ENCODE measurements at regions not wholly inside any gene's neighbourhood (a gene's known extent, or its start where the extent isn't known, plus 50 kb on each side); places are given as distances from the start of the nearest gene placed in this dataset.
"Not testable (repeated sequence)": the region's sequence is repeated elsewhere in the genome, so short reads cannot be mapped to it uniquely, and the experiment has no call there.

DNA sequence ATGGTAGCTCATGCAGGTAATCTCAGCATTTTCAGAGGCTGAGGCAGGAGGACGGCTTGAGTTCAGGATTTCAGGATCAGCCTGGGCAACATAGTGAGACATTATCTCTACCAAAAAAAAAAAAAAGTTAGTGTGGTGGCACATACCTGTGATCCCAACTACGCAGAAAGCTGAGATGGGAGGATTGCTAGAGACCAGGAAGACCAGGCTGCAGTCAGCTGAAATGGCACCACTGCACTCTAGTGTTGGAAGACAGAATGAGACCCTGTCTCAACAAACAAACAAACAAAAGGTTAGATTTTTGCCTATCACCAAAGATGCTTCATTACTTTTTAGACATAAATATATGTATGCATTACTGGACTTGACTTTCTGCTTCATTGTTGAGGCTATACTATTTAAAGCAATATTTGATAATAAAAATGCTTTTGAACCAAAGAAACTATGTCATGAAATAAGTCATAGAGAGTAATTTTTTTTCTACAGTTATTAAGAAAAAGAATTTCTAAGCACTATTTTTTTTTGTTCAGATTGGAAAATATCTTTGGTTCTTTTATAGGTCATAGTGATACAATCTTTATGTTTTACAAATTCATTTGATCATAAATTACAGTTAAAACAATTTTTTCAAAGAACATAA is 1180.1 kb upstream of the ATXN8OS start:
- no peak for DNase-seq

DNA sequence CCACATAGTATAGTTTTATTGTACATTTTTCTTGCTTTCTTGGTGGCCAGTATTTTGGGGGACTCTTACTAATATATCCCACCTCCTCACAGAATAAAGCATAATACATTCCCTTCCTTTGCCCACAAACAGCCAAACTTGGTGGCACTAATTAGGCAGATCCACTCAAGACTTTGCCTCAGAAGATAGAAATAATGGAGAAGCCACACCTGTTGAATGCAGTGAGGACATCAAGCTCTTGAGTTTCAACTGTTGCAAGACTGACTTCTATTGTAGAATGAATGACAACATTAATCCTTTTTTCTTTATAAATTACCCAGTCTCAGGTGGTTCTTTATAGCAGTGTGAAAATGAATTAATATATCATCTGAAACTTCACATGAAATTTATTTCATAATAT is 1183.6 kb upstream of the ATXN8OS start:
- no peak for DNase-seq

DNA sequence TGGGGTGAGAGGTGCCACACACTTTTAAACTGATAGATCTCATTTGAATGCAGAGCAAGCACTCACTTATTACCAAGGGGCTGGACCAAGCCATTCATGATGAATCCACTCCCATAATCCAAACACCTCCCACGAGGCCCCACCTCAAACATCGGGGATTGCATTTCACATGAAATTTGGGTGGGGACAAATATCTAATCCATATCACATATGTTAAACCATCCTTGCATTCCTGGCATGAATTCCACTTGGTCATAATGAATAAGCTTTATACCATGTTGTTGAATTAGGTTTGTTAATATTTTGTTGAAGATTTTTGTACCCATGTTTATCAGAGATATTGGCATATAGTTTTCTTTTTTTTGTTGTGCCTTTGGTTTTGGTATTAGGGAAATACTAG is 1198.7 kb upstream of the ATXN8OS start:
- DNase-seq: no peak

DNA sequence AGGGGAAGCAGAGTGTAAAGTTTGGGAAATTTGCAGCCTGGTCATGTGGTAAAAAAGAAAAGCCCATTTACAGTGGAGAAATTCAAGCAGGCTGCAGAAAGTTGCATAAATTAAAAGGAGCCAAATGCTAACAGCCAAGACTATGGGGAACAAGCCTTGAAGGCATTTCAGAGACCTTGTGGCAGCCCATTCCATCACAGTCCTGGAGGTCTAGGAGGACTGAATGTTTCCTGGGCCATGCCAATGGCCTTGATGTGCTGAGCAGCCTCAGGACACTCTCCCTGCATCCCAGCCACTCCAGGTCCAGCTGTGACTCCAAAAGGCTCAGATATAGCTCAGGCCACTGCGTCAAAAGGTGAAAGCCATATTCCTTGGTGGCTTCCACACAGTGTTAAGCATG is 1202.4 kb upstream of the ATXN8OS start:
- no peak for DNase-seq

DNA sequence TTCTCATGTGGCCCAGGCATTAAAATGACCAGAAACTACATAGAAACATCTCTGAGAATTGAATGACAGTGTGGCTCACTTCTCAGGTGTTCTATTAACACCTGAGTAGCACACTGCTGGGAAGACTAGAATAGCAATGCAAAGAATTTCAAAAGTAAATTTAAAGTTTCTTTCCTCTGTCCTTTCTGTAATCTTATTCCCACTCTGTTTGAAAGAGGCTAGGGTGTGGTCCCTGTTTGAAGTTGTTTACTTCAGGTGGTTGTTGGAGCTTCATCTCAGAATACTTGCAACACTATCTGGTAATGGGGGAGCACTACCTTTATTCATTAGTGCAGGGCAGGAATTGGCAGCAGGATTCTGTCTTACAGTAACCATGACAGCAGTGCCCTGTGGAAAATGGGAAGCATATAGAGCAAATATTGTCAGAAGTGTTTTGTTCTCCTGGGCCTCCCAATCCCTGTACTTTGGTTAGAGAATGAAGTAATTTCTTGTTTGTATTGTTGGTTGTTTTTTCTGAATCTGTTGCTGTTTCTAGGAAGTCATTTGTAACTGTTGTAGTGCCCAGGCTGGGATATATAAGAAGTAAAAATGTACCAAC is 1210.2 kb upstream of the ATXN8OS start:
- no peak for DNase-seq

DNA sequence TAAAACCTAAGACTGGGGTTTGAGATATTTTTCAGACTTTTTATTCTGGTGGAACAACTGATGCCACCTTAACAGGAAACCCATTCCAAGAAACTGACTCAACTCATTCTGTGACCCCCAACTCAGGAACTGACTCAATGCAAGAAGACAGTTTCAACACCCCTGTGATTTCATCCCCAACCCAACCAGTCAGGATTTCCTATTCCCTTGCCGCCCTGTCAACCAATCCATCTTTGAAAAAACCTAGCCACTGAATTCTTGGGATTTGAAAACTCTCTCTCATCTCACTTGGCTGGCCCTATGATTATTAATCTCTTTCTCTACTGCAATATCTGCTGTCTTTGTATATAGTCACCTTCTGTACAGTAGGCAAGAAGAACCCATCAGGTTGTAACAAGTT is 1211.9 kb upstream of the ATXN8OS start:
- DNase-seq: no peak

DNA sequence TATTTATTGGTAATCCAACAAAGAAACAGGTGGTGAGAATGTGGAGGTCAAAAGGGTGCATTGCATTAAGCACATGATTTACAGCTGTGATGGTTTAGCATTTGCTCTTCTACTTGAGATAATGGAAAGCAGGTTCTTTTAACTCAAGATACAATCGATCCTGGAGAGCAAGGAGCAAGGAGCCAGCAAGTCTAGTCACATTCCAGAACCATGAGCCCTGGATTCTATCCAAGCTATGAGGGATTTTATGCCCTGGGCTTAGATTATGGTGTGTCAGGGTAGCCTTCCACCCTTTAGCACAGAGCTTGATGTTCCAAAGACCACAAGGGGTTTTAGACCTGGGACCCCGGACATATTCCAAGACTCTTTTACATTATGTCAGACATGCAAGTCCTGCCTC is 1213.9 kb upstream of the ATXN8OS start:
- DNase-seq: not testable (repeated sequence)

DNA sequence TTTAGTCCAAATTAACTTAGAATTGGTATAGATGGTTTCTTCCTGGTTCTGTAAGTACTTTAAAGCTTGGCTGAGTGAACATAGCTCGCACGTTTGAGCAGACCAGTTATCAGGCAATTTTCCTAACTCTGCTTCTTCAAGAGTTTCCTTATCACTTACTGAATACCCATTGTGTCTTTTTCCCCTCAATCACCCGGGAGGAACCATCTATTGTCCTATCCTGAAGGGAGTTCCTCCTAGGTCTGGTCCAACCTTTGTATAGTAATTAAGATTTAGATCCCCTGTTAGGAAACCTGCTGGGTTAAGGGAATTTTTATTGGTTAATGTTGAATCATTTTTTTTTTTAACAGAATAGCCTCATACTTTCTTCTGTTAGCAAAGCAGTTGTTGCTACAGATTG is 1215.0 kb upstream of the ATXN8OS start:
- DNase-seq: not testable (repeated sequence)

DNA sequence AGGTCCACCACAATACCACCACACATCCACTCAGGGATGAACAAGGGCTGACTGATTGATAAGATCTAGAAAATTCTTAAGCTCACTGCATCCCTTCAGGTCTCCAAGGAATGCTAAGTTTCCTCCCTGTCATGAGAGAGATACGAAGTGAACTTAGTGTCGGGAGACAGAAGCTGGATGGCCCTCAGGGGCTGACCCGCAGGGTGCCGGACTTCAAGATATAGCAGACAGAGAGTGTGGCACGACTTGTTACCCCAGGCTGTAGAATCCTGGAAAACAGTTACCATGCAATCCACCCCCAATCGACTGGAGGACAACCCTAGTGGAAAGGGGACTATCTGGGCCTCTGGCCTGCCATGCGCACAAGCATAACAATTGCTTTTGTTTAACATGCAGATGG is 1217.5 kb upstream of the ATXN8OS start:
- DNase-seq: not testable (repeated sequence)

DNA sequence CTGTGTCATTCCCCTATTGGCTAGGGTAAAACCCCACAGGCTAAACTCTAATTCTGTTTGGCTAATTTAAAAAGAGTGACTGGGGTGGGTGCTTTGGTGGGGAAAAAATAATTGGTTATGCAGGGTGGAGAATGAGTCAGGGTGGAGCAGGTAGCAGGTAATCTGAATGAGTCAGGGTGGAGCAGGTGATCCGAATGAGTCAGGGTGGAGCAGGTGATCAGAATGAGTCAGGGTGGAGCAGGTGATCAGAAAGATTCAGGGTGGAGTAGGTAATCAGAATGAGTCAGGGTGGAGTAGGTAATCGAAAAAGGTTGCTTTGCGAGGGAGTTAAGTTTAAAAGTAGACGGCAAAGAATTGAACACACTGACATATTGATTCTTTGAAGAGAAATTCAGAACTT is 1218.8 kb upstream of the ATXN8OS start:
- no peak for DNase-seq

DNA sequence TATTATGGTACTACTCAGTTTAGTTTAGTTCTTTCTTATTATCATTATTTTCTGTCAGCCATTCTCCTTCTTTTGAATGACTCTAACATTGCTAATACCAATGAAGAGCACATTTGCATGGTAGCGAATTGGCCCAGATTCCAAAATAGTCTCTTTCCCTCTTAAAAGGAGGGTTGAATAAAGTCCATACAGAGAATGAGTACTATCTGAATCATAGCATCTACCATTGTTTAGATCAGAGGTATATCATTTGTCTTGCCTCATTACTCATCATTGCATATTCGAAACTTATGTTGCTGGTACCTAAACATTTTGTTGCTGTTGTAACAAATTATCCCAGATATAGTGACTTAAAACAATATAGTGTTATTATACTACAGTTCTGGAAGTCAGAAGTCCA is 1235.3 kb upstream of the ATXN8OS start:
- no peak for DNase-seq

DNA sequence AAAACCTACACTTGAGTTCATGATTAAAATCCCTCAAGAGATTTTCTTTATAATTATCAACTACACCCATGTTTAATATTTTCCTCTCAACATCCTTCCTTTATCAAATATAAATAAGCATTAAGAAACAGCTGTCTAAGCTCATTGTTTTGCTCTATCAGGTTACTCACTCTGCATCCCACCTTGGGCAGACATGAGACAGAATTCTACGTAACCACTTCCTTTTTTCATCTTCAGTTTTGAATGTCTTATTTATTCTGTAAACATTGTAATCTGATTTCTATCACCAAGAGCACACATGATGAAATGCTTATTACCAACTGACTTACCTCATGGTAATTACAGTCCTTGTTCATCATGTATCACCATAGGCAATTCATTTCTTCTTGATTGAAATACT is 1256.6 kb upstream of the ATXN8OS start:
- DNase-seq: no peak

DNA sequence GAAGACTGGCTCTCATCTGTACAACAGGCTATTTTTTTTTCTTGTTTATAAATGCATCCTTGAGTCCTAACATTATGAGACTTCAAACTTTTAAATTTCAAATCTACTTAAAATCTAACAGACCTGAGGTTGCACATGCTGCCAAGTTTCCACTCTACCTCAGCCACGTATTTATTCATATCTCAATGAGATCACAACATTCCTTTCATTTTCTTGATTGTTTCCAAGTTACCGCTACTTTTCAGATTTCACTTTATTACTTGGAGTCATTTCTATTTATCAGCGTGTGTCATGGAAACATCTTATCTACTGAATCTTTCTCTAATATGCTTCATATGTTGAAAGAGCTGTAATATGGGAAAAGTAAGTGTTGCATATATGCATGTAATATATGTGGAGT is 1257.5 kb upstream of the ATXN8OS start:
- DNase-seq: no peak

DNA sequence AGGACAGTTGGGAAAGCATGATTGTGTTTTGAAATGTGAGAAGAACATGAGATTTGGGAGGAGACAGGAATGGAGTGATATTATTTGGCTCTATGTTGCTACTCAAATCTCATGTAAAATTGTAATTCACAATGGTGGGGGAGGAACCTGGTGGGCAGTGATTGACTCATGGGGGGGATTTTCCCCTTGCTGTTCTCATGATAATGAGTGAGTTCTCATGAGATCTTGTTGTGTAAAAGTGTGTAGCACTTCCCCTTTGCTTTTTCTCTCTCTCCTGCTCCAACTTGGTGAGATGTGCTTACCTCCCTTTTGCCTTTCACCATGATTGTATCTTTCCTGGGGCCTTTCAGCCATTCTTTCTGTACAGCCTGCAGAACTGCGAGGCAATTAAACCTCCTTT is 1261.0 kb upstream of the ATXN8OS start:
- DNase-seq: no peak

DNA sequence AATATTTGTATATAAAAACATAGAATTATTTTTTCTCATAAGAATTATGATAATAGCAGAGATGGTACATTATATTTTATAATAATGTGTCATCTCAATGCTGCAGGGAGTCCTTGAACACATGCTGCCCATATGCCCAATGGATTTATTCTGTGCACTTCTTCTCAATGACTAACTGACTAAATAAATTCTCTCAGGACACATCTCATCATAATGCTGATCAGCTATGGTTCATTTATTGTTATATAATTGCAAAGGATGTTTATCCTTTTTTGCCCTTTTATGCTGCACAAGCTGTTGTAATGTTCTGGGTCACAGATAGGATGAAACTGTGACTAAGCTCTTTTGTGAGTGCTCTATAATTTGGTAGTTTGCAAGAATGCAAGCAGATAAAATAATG is 1273.3 kb upstream of the ATXN8OS start:
- no peak for DNase-seq

DNA sequence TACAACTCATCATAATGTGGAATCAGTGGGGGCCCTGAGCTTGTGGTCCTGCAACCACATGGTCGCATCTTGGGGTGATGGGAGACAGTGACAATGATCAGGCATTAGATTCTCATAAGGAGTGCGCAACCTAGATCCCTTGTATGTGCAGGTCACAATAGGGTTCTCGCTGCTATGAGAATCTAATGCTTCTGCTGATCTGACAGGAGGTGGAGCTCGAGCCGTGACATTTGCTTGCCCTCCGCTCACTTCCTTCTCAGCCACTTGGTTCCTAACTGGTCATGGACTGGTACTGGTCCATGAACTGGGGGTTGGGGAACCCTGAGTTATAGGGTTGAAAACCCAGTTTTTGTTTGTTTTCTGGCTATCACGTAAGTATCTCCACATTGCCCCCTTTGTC is 1290.9 kb upstream of the ATXN8OS start:
- no peak for DNase-seq

DNA sequence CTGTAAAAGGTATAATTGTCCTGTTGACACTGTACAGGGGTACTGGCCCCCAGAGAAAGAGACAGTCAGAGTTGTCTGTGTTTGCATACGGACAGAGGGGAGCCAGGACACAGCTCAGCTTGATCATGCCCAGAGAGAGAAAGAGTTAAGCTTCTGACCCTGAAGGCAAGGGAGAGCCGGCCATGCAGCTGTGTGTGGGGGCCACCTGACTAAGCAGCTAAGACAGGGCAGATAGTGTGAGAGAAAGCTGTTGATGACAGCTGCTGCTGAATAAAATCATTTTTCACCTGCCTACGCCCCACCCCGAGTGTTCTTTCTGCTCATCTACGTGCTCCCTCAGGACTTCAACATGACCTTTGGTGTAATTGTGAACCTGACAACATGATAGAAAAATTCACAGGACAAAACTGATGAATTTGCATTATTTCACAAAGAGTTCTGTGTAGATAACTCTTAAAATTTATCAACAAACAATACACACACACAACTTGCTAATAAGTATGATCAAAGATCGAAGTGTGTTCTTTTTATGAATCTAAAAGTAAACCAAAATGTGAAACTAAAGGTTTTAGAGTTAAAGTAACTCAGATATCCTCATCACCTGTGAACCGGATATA is 1294.3 kb upstream of the ATXN8OS start:
- DNase-seq: no peak

DNA sequence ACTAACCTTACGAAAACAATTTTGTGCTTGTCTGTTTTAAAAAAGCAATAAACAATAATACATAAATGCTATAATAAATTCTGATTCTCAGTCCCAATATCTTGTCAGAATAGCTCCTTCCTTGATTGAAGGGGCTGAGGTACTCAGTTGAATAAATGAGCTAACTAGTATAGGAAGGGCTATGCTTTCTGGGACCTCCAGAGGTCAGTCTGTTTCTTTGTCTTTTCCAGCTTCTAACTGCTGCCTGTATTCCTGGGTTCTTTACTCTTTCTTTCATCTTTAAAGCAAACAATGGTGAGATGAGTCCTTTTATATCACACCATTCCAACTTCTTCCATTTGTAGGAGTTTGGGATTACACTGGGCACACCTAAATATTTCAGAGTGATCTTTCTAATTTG is 1297.0 kb upstream of the ATXN8OS start:
- peak; percentile 2 for DNase-seq

DNA sequence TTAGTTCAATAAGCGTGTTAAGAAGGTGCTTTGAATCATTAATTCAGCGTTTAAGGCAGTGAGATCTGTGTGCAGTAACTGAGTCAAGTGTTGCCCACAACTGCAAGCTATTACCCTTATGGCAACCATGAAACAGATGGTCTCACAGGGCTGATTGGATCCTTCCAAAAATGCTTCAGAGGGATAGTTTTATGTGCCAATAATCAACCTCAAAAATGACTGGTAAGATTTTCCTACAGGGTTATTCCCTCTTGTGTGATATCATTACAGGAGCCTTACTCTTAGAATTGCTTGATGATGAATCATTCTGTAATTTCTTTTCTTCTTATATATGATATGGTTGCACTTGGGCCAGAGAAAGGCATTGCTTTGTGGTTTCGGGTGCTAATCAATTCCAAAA is 1299.2 kb upstream of the ATXN8OS start:
- DNase-seq: no peak

DNA sequence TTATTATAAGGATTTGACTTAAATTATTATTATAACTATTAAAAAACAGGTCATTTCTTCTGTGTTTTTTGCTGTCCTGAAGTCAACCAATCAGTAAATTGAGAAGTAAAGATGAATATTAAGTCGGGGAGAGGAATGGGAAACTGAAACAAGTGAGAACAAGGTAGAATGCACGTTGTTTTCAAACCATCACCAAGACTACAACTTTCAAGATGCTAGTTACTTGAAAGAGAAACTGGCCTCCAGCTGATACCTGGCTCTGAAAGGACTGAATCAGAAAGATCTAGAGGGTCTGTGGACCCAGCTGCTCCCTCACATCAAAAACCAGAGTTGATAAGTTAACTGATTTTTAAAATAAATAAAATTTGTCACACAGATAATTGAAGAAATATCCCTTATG is 1301.5 kb upstream of the ATXN8OS start:
- no peak for DNase-seq

DNA sequence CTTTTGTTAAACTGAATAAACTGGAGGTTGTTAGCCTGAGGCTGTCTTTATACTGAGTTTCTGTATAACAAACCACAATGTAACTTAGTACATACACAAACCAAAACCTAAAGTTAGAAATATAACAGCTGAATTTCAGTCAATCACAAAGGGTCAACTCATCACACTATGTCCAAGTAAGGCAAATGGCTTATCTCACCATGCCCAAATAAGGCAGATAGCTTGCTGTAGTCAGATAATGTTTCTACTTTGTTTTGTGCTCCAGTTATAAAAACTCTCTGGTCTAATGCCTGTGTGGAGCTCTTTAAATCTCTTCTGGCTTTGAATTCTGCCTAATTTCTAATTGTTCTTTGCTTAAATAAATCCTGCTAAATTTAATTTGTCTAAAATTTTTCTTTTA is 1323.4 kb upstream of the ATXN8OS start:
- DNase-seq: no peak

DNA sequence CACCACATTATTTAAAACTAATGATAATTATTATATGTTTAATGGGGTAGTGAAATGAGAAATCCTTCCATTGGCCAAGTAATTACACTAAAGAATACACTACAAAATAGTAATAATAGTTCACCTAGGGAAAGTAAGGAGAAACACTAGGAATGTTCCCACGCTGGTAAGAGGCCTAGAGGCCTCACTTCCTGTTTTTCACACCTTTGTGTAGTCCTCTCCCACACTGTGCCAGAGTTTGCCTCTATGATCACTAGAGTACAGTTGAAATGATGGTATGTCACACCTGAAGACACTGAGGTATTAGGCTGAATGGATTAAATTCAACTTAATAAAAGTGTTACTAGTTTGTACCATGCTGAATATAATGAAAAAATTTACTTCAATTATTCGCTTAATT is 1348.0 kb upstream of the ATXN8OS start:
- DNase-seq: no peak

DNA sequence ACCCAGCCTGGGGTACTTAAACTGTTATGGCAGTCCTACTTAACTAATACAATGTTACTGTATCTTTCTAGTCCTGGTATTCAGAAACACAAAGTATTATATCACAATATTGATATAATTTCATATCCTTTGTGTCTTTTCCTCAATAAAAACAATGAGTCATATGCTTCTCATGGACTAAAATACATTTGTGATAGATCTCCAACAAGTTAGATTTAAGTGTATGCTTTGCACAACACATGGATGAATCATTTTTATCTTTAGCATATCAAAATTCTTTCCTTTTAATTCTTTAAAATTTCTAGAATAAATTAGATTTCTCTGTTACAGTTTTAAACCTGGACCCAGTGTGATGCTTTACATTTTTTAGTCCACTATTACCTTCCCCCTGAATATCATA is 1357.8 kb upstream of the ATXN8OS start:
- no peak for DNase-seq

DNA sequence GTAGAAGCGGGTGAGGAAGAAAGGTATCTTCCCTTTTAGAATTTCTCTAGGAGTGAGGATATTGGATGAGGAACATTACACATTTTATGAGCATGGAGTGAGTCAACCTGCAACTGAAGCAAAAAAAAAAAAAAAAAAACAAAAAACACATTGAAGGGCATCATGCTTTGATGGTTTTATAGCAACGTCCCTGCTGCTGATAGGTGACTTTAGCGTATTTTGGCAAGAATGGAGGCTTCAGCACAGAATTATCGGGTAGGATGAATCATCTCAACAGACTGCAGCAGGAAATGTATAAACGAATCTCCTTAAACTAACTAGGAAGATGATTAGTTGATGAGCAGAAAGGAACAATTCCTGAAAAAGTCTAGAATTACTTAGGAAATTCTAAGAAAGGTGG is 1359.6 kb upstream of the ATXN8OS start:
- DNase-seq: no peak

DNA sequence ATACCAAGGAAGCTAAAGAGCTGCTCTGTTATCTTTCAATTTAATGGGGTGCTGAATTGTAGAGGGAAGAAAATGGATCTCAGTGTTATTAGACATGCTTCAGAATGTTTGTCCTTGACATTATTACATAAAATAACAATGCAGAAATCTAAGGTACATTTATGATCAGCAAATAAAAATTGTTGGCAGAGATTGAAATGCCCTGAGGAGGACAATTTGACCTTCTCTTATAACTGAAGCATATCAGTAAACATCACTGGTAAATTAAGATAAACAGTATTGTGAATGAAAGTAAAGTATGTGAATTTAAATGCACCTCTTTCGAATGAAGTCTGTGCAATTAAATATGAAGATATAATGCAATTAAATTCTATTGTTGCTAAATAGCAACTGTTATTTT is 1362.1 kb upstream of the ATXN8OS start:
- DNase-seq: no peak
